HG03025 (cell line): ENCODE measurements at regions not wholly inside any gene's neighbourhood (a gene's known extent, or its start where the extent isn't known, plus 50 kb on each side); places are given as distances from the start of the nearest gene placed in this dataset.
"Not testable (repeated sequence)": the region's sequence is repeated elsewhere in the genome, so short reads cannot be mapped to it uniquely, and the experiment has no call there.

Experiments
- ATAC-seq: cut with Tn5 transposase; IDR thresholded peaks from one replicate; pipeline ENCODE4 v1.9.1; 2021; ENCODE audit warnings: mild to moderate bottlenecking, moderate library complexity; ENCODE audit not compliant: unreplicated experiment, low FRiP score

GRCh38 chr15:70244978-70245542 lies 147.3 kb upstream of the TLE3 start:
- no peak for ATAC-seq

DNA sequence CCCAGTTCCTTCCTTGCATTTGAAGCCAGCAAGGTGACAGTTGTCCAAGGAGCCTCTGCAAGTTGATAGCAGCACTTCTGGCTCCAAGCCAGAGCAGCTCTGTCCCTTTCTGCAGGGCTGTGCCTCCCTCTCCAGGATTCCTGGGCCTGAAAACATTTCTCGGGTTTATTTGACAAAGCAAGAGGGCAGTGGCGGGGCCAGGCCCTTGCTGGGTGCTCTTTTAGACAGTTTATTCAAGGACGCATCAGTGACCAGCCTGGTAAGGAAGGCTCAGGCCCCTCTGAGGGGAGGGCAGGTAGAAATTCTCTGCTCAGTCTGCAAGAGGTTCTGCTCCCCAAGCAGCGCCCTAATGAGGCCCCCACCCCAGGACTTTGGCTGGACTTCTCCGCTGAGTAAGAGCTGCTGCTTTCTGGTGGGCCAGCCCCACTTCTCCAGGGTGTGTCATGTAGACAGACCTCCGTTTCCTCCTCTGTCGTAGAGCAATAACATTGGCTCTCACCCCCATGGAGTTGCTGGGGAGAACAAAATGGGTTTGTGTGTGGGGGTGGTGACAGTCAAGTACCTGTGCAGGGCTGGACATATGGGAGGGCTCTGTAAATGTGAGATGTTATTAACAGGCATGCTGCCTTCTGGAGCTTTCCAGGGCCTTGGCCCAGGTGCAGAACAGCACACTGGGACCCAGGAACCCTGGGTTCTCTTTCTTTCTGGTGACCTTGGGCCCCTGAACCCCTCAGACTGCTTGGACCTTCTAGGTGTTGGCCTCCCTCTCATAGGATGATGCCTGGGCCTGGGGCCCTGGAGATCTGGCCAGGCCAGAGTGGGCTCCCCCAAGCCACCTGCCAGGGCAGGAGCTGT lies 146.2 kb upstream of the TLE3 start:
- no peak for ATAC-seq

DNA sequence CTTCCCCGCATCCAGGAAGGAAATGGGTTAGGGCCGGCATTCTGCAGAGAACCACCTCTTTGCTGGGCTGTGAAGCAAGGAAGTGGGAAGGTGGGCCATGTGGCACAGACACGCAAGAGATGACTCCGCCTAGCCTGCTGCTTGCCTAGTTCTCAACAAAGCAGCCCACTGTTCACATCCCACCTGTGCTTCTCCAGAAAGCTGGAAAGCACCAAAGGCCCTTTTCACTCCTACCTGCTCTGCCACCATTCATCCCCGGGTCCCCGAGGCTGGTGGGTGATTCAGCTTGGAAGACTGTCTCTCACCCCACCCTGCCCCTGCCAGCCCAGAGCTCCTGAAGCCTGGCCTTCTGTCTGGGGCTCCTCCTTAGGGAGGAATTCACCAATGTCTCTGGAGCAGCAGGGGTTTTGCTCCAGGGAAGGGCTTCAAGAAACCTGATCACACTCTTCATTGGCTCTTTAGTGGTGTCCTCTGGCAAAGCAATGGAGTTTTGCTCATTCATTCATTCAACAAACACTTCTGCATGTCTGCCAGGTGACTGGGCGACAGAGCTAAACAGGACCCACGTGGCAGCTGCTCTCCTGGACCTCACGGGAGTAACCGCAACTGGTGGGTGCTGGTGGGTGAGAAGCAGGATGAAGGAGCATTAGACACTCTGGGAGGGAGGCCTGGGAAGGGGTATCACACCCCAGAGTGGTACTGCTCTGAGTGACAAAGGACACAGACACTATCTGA lies 145.4 kb upstream of the TLE3 start:
- no peak for ATAC-seq

DNA sequence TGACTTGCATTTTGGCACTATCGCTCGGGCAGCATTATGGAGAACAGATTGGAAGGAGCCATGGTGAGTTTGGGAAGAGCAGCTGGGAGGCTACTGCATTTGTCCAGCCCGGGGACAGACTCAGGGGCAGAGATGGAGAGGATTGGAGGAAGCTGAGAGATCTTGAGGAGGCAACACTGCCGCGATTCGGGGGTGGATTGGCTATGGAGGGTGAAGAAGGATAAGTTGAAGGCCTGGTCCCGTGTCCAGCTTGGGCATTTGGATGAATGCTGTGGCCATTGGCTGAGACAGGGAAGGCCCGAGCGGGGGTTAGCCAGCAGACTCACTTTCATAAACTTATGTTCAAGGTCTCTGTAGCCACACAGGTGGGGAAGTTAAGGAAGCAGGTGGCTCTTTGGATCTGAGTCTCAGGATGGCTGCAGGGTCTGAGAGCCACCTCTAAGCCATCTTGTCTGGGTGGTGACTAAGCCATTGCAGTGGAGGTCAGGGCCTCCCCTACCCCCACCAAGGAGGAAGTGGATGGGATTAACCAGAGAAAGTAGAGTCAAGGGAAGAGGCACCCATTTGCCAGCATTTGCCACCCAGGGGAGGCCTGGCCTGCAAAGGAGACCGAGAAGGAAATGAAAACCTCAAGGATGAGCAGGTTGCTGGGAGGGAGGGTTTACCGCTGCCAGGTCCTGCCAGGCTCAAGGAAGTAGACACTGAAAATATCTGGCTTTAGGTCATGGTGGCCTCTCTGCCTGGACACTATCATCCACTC lies 144.0 kb upstream of the TLE3 start:
- ATAC-seq, result no peak

DNA sequence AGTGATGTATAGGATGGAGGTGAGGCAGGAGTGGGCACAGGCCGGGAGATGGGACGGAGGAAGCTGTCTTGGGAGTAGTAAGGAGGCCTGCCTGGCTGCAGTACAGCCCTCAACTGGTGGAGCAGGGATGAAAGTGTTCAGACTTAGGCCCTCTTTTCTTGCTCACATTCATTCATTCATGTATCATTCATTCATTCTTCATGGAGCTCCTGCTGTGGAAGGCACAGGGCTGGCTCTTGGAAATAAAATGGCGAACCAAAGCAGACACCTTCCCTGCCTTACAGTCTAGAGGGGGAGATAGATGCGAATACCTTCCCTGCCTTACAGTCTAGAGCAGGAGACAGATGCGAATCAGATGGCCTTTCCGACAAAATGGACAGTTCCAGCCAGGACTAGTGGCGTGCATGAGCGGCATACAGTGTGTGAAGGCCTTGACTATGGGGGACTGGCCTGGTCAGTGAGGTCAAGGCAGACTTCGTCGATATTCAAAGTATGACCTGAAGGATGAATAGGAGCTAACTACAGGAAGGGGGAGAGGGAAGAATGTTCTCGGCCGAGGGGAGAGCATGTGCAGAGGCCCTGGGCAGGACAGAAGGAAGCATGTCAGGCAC lies 143.2 kb upstream of the TLE3 start:
- ATAC-seq, result no peak

- ATAC-seq, result no peak
Measured at GRCh38 chr15:70240082-70240481, 142.4 kb upstream of the TLE3 start.

DNA sequence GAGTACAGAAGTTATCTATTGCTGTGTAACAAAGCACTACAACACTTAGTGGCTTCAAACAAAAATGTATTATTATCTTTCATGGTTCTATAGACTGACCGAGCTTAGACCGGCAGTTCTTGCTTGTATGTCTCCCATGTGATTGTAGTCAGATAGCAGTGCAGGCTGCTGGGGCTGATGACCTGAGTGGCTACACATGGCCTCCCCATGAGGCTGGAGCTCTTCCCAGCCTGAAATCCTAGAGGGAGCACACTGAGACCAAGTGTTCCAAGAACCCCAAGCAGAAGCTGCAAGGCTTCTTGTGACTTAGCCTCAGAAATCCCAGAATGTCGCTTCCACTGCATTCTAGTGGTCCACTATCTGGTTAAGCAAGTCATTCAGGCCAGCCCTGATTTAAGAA lies 141.2 kb upstream of the TLE3 start:
- no peak for ATAC-seq

- no peak for ATAC-seq
Measured at GRCh38 chr15:70237626-70238025, 139.9 kb upstream of the TLE3 start.

GRCh38 chr15:70236341-70237086 lies 138.8 kb upstream of the TLE3 start:
- ATAC-seq, result no peak

DNA sequence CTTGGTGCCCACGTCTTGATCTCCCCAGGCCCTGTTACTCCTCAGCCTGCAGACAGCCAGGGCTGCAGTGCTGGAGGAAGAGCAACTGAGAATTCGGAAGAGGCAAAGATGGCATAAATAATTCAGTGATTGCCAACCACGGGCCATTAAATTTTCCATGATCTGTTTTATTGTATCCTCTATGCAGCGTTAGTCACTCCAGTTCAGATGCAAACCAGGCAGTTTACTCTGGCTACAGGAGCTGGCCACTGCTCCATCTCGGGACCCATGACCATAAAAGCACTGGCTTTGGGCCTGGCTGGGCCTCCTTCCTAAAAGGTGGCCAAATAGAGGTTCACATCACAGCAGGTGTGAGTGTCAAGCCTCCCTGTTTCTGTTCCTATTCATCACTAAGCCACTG lies 137.6 kb upstream of the TLE3 start:
- no peak for ATAC-seq

GRCh38 chr15:70234256-70234905 lies 136.7 kb upstream of the TLE3 start:
- ATAC-seq, result no peak

DNA sequence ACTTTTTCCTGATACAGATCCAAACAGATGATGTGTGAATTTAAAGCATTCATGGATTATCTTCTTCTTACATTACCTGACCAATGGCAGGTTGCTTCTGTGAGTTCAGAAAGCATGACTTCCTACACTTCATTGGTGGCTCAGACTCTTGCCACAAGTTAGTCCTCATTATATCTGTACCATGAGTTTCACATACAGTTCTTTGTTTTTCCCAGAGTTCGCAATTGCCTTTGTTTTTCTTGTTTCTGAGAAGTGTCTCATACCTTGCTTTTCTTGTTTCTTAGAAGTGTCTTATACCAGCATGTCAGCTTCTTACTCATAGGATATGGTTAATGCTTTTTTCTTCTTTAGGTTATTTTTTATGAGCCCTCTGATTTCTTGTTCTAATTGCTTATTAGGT lies 133.8 kb upstream of the TLE3 start:
- no peak for ATAC-seq

DNA sequence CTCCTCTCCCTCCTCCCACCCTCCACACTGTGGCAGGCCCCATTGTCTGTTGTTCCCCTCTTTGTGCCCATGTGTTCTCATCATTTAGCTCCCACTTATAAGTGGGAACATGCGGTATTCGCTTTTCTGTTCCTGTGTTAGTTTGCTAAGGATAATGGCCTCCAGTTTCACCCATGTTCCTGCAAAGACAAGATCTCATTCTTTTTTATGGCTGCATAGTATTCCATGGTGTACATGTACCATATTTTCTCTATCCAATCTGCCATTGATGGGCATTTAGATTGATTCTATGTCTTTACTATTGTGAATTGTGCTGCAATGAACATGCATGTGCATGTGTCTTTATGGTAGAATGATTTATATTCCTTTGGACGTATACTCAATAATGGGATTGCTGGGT lies 130.2 kb upstream of the TLE3 start:
- ATAC-seq, result not testable (repeated sequence)

DNA sequence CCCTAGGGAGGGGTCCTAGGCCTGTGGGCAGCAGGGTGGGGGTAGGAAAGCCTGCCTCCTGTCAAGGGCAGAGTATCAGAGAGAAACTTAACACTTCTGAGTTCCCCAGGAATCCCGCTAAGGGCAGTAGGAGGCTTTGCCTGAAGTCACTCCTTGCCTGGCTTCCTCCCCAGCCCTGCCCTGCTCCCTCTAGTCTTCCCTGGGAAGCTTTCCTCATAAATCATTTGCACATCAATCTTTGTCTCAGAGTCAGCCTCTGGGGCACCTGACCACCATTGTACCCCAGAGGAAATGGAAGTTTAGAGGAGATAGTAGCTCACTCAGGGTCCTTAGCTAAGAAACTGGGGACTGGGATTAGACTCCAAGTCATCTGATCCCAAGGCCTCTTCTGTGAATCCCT lies 129.4 kb upstream of the TLE3 start:
- ATAC-seq, result no peak

DNA sequence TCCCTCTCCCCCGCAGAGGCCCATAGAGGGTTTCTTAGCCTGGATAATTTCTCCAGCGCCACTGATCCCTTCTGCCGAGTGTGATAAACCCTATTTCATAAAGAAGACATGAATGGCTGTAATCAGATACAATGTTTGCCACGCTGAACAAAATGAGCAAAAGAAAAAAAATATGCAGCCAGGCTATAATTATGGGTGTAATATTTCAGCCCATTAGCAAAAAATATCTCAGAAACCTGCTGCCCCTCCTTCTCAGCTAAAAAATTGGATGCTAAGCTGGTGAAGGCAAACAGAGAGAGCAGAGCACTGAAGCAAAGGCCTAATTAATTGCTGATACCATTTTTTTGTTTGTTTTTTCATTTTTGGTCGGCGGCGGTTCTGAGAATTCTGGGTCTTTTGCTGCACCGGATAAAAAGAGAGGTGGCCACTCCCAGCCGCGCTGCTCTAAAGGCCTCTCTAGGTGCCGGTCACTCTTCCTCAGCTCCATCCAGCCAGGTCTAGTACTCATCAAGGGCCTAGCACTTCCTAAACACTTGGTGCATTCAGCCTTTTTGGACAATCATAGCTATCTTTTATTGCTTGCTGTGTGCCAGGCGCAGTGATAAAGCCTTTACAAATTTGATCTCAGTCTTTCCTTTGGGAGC lies 128.7 kb upstream of the TLE3 start:
- no peak for ATAC-seq

DNA sequence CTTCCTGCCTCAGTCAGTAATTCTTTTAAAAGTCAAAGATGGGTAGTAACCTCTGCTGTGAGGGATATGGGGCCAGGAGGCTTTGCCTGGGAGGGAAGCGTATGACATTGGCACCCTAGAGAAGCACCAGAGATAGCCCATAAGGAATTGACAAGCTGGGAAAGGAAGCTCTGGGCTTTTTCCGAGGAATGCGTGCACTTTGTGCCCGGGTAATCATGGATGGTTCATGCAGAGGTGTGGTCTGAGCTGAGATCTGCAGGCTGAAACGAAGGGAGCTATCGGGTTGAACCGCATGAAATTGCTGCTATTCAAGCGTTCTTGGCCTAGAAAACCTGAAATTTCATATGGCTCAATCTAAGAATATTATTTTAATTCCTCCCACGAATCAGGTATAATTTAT lies 127.7 kb upstream of the TLE3 start:
- ATAC-seq, result no peak

GRCh38 chr15:70222606-70223005 lies 124.9 kb upstream of the TLE3 start:
- ATAC-seq, result no peak

DNA sequence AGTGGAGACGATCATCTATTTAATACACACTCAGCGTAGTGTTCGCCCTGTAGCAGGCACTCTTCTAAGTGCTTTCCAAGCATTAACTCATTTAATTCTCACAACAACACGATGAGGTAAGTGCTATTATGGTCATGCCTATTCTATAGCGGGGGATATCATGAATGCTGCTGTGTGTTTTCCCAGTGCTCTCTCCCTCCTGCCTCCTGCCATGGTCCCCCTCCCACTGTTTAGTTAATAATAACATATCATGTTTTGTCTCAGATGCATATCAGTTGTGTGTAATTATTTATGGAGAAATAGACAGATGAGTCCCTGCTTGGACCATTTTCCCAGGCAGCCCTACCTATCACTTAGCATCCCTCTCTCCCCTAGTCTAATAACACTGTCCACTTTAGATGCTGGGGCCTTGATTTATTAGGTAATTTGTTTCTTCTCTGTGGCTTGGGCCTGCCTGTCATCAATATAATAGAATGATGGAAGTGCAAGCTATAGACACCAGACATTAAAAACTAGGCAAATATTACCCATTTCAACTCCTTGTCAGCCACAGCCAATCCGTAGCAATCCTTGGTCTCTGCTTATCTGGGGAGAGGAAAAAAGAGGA lies 122.9 kb upstream of the TLE3 start:
- no peak for ATAC-seq
